ENCODE measurements at regions not wholly inside any gene's neighbourhood (a gene's known extent, or its start where the extent isn't known, plus 50 kb on each side); places are given as distances from the start of the nearest gene placed in this dataset.

DNA sequence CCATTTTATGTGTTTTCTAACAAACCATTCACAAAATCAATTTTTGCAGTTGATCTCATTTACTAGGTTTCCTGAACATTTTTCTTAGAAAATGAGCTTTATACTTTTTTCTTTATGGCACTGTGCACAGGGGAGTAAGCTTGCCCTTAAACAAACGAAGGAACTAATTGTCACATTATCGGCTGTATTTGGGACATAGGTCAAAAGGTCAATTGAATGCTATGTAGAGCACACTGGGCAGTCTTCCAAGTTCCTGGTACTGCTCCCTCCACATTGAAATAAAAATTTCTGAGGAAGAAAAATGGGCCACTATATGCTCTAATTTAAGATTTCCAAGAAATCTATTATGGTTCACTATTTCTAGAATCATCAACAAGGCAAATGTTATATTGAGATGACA is 93.6 kb upstream of the TMEFF2 start:
- H3K9ac ChIP-seq (ENCODE audit: low read length), result no peak overlapping the region
- TF ChIP-seq ZFX (IDR thresholded peaks at IDR 0.05) (no peak), ELF1 (IDR thresholded peaks at IDR 0.05; ENCODE audit: borderline replicate concordance, low read depth) (no peak), SP1 (IDR thresholded peaks at IDR 0.05; ENCODE audit: low read depth) (no peak), ZNF274 (IDR thresholded peaks at IDR 0.05; ENCODE audit: low read depth, low read length) (no peak)
- TF ChIP-seq, protein P1, sequence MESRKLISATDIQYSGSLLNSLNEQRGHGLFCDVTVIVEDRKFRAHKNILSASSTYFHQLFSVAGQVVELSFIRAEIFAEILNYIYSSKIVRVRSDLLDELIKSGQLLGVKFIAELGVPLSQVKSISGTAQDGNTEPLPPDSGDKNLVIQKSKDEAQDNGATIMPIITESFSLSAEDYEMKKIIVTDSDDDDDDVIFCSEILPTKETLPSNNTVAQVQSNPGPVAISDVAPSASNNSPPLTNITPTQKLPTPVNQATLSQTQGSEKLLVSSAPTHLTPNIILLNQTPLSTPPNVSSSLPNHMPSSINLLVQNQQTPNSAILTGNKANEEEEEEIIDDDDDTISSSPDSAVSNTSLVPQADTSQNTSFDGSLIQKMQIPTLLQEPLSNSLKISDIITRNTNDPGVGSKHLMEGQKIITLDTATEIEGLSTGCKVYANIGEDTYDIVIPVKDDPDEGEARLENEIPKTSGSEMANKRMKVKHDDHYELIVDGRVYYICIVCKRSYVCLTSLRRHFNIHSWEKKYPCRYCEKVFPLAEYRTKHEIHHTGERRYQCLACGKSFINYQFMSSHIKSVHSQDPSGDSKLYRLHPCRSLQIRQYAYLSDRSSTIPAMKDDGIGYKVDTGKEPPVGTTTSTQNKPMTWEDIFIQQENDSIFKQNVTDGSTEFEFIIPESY (IDR thresholded peaks at IDR 0.05; ENCODE audit: extremely low read depth, insufficient replicate concordance, low read length), result no peak
- TF ChIP-seq, protein P2, sequence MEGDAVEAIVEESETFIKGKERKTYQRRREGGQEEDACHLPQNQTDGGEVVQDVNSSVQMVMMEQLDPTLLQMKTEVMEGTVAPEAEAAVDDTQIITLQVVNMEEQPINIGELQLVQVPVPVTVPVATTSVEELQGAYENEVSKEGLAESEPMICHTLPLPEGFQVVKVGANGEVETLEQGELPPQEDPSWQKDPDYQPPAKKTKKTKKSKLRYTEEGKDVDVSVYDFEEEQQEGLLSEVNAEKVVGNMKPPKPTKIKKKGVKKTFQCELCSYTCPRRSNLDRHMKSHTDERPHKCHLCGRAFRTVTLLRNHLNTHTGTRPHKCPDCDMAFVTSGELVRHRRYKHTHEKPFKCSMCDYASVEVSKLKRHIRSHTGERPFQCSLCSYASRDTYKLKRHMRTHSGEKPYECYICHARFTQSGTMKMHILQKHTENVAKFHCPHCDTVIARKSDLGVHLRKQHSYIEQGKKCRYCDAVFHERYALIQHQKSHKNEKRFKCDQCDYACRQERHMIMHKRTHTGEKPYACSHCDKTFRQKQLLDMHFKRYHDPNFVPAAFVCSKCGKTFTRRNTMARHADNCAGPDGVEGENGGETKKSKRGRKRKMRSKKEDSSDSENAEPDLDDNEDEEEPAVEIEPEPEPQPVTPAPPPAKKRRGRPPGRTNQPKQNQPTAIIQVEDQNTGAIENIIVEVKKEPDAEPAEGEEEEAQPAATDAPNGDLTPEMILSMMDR (IDR thresholded peaks at IDR 0.05 in 2 of 3, conservative IDR thresholded peaks at IDR 0.05 in 1 of 3; ENCODE audit: borderline replicate concordance in 1 of 3, insufficient read depth in 1 of 3, low read depth in 2 of 3, low read length in 2 of 3), result no peak
- TF ChIP-seq, protein P3, sequence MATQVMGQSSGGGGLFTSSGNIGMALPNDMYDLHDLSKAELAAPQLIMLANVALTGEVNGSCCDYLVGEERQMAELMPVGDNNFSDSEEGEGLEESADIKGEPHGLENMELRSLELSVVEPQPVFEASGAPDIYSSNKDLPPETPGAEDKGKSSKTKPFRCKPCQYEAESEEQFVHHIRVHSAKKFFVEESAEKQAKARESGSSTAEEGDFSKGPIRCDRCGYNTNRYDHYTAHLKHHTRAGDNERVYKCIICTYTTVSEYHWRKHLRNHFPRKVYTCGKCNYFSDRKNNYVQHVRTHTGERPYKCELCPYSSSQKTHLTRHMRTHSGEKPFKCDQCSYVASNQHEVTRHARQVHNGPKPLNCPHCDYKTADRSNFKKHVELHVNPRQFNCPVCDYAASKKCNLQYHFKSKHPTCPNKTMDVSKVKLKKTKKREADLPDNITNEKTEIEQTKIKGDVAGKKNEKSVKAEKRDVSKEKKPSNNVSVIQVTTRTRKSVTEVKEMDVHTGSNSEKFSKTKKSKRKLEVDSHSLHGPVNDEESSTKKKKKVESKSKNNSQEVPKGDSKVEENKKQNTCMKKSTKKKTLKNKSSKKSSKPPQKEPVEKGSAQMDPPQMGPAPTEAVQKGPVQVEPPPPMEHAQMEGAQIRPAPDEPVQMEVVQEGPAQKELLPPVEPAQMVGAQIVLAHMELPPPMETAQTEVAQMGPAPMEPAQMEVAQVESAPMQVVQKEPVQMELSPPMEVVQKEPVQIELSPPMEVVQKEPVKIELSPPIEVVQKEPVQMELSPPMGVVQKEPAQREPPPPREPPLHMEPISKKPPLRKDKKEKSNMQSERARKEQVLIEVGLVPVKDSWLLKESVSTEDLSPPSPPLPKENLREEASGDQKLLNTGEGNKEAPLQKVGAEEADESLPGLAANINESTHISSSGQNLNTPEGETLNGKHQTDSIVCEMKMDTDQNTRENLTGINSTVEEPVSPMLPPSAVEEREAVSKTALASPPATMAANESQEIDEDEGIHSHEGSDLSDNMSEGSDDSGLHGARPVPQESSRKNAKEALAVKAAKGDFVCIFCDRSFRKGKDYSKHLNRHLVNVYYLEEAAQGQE (IDR thresholded peaks at IDR 0.05; ENCODE audit: low read depth), result no peak
- ATAC-seq, result no peak
- no peaks in the 10 kb centered on the region for H4K20me1 ChIP-seq (ENCODE audit: insufficient read depth)
- POLR2A ChIA-PET, result no interaction called here
- H3K4me2 ChIP-seq (ENCODE audit: low read length), result no peak overlapping the region
- RAD21 ChIA-PET (ENCODE audit: low non-redundant PET in 1 of 2, low total read pairs in 2 of 2, uncharacterized antibody in 2 of 2, unreplicated experiment in 2 of 2), result no interaction called here
- H3K9me2 ChIP-seq (ENCODE audit: insufficient read depth), result no peaks in the 10 kb centered on the region
- CTCF ChIA-PET, result interaction anchor here (1.0 to 2.3 kb wide), 2 partner anchors 11 to 476 kb away, joined by 3 to 9 read pairs; no protein-coding TSS in a partner anchor
- no peak overlapping the region for H3K4me3 ChIP-seq (replicated peaks in 1 of 2; ENCODE audit: low read depth in 1 of 2, low read length in 2 of 2)
- no peaks in the 10 kb centered on the region for H3K27me3 ChIP-seq (ENCODE audit: insufficient read depth, low read length)
- BruUV-seq (replicated peaks), result no TSS peak
- no peaks in the 10 kb centered on the region for H3K79me2 ChIP-seq (ENCODE audit: insufficient read depth, low read length)
- H3K4me1 ChIP-seq (ENCODE audit: control insufficient read depth in 1 of 2, insufficient read depth in 2 of 2, low read length in 2 of 2), result no peaks in the 10 kb centered on the region
- H2AFZ ChIP-seq (ENCODE audit: low read depth, low read length, poor library complexity, severe bottlenecking), result no peak overlapping the region
- DNase-seq (ENCODE audit: low read depth, low spot score), result no peak
- no peak overlapping the region for H3K27ac ChIP-seq (ENCODE audit: low read depth, low read length)
- intact Hi-C loops (cut with micrococcal nuclease), result loop anchor here (5.0 kb wide), 2 partner anchors 96 to 731 kb away; partner anchors contain the start of gene TMEFF2
- no peaks in the 10 kb centered on the region for H3K36me3 ChIP-seq (ENCODE audit: control insufficient read depth in 1 of 2, insufficient read depth in 2 of 2, low read length in 2 of 2)
- no peaks in the 10 kb centered on the region for H3K9me3 ChIP-seq (ENCODE audit: control insufficient read depth in 1 of 2, insufficient read depth in 1 of 2, low read depth in 1 of 2, low read length in 2 of 2)

All from HCT116 (cell line).